Panc1 (cell line): ENCODE measurements at regions not wholly inside any gene's neighbourhood (a gene's known extent, or its start where the extent isn't known, plus 50 kb on each side); places are given as distances from the start of the nearest gene placed in this dataset.

Experiments used
- ATAC-seq: fragments of 200-7000 bp; cut with Tn5 transposase; 2 replicates; pipeline ENCODE4 v1.9.1; 2020; ENCODE audit warnings: mild to moderate bottlenecking, moderate library complexity
- BruUV-seq: library from RNA; stranded (reverse); fragments of 400-500 nt; replicated peaks from 2 replicates; lab custom pipeline; 2021; lab: Mats Ljungman, UMichigan
- CTCF ChIA-PET: fragments of 300-600 bp; sonication (Branson Sonifier 250); formaldehyde crosslinking; loops from one replicate; lab custom pipeline; 2022; ENCODE audit warnings: antibody characterized with exemption; lab: Charles Lee
- POLR2A ChIA-PET: fragments of 300-600 bp; sonication (Branson Sonifier 250); formaldehyde crosslinking; loops from one replicate; lab custom pipeline; 2022; ENCODE audit warnings: antibody characterized with exemption; lab: Charles Lee
- DNase-seq: peaks from one replicate; pipeline ENCODE4 v3.0.0-alpha.2; 2010; ENCODE audit warnings: low read depth, low spot score
- H3K27ac ChIP-seq: 2 replicates; pipeline ENCODE4 v1.5.1; 2011; ENCODE audit warnings: mild to moderate bottlenecking, low read length, inconsistent platforms
- H3K27me3 ChIP-seq: fragments of 200-500 bp; sonication (Bioruptor generic); 2 replicates; pipeline ENCODE4 v1.6.0; 2014; ENCODE audit warnings: low read length, inconsistent platforms; ENCODE audit not compliant: control insufficient read depth, insufficient read depth
- H3K36me3 ChIP-seq: fragments of 200-500 bp; sonication (Bioruptor generic); 2 replicates; pipeline ENCODE4 v1.5.1; 2014; ENCODE audit warnings: inconsistent platforms, mild to moderate bottlenecking, low read length, moderate library complexity; ENCODE audit not compliant: control insufficient read depth, insufficient read depth
- H3K4me1 ChIP-seq: 2 replicates; pipeline ENCODE4 v1.5.1; 2011; ENCODE audit warnings: inconsistent platforms, mild to moderate bottlenecking, low read length, moderate library complexity; ENCODE audit not compliant: control insufficient read depth, insufficient read depth
- H3K4me3 ChIP-seq, 2 experiments: 2 replicates each; pipeline ENCODE4 v1.5.1; 2011 to 2012; ENCODE audit warnings: low read depth in 2 of 2, low read length in 2 of 2, mild to moderate bottlenecking in 2 of 2, inconsistent platforms in 1 of 2, moderate library complexity in 1 of 2
- H3K9me3 ChIP-seq: fragments of 200-500 bp; sonication (Bioruptor generic); 2 replicates; pipeline ENCODE4 v1.5.1; 2014; ENCODE audit warnings: low read depth, mild to moderate bottlenecking, inconsistent platforms, low read length, moderate library complexity; ENCODE audit not compliant: control insufficient read depth, insufficient read depth
- CTCF ChIP-seq: fragments of 450-650 bp; IDR thresholded peaks from 2 replicates; pipeline ENCODE4 v1.5.1; 2017; ENCODE audit warnings: mild to moderate bottlenecking
- POLR2AphosphoS5 ChIP-seq: IDR thresholded peaks from 2 replicates; pipeline ENCODE4 v1.6.1; 2012; ENCODE audit warnings: mild to moderate bottlenecking, low read depth, low read length, moderate library complexity
- REST ChIP-seq, 2 experiments: IDR thresholded peaks; 2 replicates each; pipeline ENCODE4 v1.6.1; 2011 to 2012; ENCODE audit warnings: low read depth in 2 of 2, control low read depth in 1 of 2, low read length in 1 of 2, mild to moderate bottlenecking in 1 of 2, moderate library complexity in 1 of 2; ENCODE audit not compliant: insufficient read depth in 1 of 2
- SIN3A ChIP-seq: IDR thresholded peaks from 2 replicates; pipeline ENCODE4 v1.6.1; 2012; ENCODE audit warnings: low read depth, mild to moderate bottlenecking, low read length, moderate library complexity, borderline replicate concordance; ENCODE audit not compliant: insufficient read depth
- TCF7L2 ChIP-seq: IDR thresholded peaks from 2 replicates; pipeline ENCODE4 v1.6.1; 2011; ENCODE audit warnings: mild to moderate bottlenecking, low read depth, low read length, inconsistent platforms
- in situ Hi-C: cut with HindIII; loops from 2 replicates; pipeline ENCODE4 v1.10.0; 2016; ENCODE audit warnings: low sequenced_read_pairs, low pct_unique_long_range_greater_than_20kb
- intact Hi-C: fragments of 100-400 bp; cut with micrococcal nuclease; formaldehyde crosslinking; loops from one replicate; pipeline ENCODE4 v1.10.0; 2022; ENCODE audit not compliant: unreplicated experiment

DNA sequence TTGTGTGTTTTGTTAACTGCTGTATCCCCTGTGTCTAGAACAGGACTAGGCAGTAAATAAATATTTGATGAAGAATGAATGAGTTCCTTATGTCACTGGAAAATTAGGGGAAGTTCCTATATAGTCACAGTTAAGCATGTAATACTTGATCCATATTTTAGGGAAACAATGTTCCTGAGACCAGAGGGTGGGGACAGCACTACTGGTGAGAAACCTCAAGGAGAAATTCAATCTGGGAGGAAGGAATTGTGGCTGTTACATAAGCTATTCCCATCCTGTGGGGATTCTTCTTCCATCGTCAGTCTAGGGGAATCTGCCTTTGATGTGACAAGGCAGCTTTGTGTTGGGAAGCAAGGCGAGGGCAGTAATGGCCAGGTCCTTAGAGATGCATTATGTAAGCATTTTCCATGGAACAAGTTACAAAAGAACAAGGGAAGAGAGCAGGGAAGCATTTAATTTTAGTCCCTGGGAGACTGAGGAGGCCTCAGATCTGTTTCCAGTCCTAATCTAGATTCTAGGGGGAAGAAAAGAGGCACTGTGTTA lies 219.3 kb upstream of the TTC14 start:
- H3K27ac ChIP-seq: no peak overlapping the region
- H3K27me3 ChIP-seq: no peaks in the 10 kb centered on the region
- POLR2A ChIA-PET: no interaction called here
- no peaks in the 10 kb centered on the region for H3K9me3 ChIP-seq
- TF ChIP-seq TCF7L2: no peak
- TF ChIP-seq CTCF: no peak
- no peak for TF ChIP-seq REST (IDR thresholded peaks at IDR 0.05; ENCODE audit: insufficient read depth in 1 of 2, low read depth in 2 of 2, low read length in 1 of 2)
- TF ChIP-seq SIN3A: no peak
- TF ChIP-seq POLR2AphosphoS5: no peak
- ATAC-seq: no peak
- no peaks in the 10 kb centered on the region for H3K4me1 ChIP-seq
- H3K36me3 ChIP-seq: no peaks in the 10 kb centered on the region
- in situ Hi-C loops (no loop called here), intact Hi-C loops (no loop called here)
- no peak for DNase-seq
- no TSS peak for BruUV-seq
- H3K4me3 ChIP-seq: no peak overlapping the region
- CTCF ChIA-PET: no interaction called here

- ChIA-PET POLR2A (no interaction called here), CTCF (no interaction called here)
- in situ Hi-C loops (no loop called here), intact Hi-C loops (no loop called here)
- Histone ChIP-seq H3K4me3 (no peak overlapping the region), H3K27me3 (no peaks in the 10 kb centered on the region), H3K27ac (no peak overlapping the region), H3K4me1 (no peaks in the 10 kb centered on the region), H3K36me3 (no peaks in the 10 kb centered on the region), H3K9me3 (no peaks in the 10 kb centered on the region)
- DNase-seq (no peak), ATAC-seq (no peak)
- BruUV-seq: no TSS peak
- TF ChIP-seq SIN3A (no peak), POLR2AphosphoS5 (no peak), TCF7L2 (no peak), REST (IDR thresholded peaks at IDR 0.05; ENCODE audit: insufficient read depth in 1 of 2, low read depth in 2 of 2, low read length in 1 of 2) (no peak), CTCF (no peak)
Observed at GRCh38 chr3:180383332-180384020, 218.5 kb upstream of the TTC14 start.
